ENCODE measurements at regions not wholly inside any gene's neighbourhood (a gene's known extent, or its start where the extent isn't known, plus 50 kb on each side); places are given as distances from the start of the nearest gene placed in this dataset.
"Not testable (repeated sequence)": the region's sequence is repeated elsewhere in the genome, so short reads cannot be mapped to it uniquely, and the experiment has no call there.

GRCh38 chr15:24848050-24848449 is 106.7 kb upstream of the SNRPN start:
- no peak for DNase-seq

GRCh38 chr15:24856397-24857390 is 98.1 kb upstream of the SNRPN start:
- DNase-seq, result no peak

- no peak for DNase-seq
Measured at GRCh38 chr15:24857763-24858162, 97.0 kb upstream of the SNRPN start.

- DNase-seq, result not testable (repeated sequence)
Measured at GRCh38 chr15:24858183-24858582, 96.6 kb upstream of the SNRPN start.

- DNase-seq, result no peak
Measured at GRCh38 chr15:24858737-24859601, 95.8 kb upstream of the SNRPN start.

GRCh38 chr15:24861014-24861690 is 93.6 kb upstream of the SNRPN start:
- no peak for DNase-seq

- no peak for DNase-seq
Measured at GRCh38 chr15:24862726-24863521, 91.9 kb upstream of the SNRPN start.

- no peak for DNase-seq
Measured at GRCh38 chr15:24865303-24865702, 89.5 kb upstream of the SNRPN start.

- DNase-seq, result no peak
Measured at GRCh38 chr15:24877174-24877573, 77.6 kb upstream of the SNRPN start.

GRCh38 chr15:24878153-24878552 is 76.6 kb upstream of the SNRPN start:
- DNase-seq, result no peak

GRCh38 chr15:24879492-24879891 is 75.3 kb upstream of the SNRPN start:
- no peak for DNase-seq

GRCh38 chr15:24880663-24881062 is 74.1 kb upstream of the SNRPN start:
- no peak for DNase-seq

GRCh38 chr15:24886538-24886937 is 68.2 kb upstream of the SNRPN start:
- DNase-seq, result no peak

GRCh38 chr15:24898715-24899272 is 56.0 kb upstream of the SNRPN start:
- DNase-seq, result no peak

- no peak for DNase-seq
Measured at GRCh38 chr15:24899367-24899766, 55.4 kb upstream of the SNRPN start.

GRCh38 chr15:24899795-24900194 is 55.0 kb upstream of the SNRPN start:
- no peak for DNase-seq

- DNase-seq, result no peak
Measured at GRCh38 chr15:24901409-24901808, 53.4 kb upstream of the SNRPN start.

Data from CD4-positive, alpha-beta T cell treated with Interleukin-21 for 1 hour (primary cell).